ENCODE measurements at regions not wholly inside any gene's neighbourhood (a gene's known extent, or its start where the extent isn't known, plus 50 kb on each side); places are given as distances from the start of the nearest gene placed in this dataset.

- TF ChIP-seq, protein P1, sequence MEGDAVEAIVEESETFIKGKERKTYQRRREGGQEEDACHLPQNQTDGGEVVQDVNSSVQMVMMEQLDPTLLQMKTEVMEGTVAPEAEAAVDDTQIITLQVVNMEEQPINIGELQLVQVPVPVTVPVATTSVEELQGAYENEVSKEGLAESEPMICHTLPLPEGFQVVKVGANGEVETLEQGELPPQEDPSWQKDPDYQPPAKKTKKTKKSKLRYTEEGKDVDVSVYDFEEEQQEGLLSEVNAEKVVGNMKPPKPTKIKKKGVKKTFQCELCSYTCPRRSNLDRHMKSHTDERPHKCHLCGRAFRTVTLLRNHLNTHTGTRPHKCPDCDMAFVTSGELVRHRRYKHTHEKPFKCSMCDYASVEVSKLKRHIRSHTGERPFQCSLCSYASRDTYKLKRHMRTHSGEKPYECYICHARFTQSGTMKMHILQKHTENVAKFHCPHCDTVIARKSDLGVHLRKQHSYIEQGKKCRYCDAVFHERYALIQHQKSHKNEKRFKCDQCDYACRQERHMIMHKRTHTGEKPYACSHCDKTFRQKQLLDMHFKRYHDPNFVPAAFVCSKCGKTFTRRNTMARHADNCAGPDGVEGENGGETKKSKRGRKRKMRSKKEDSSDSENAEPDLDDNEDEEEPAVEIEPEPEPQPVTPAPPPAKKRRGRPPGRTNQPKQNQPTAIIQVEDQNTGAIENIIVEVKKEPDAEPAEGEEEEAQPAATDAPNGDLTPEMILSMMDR (IDR thresholded peaks at IDR 0.05; ENCODE audit: low read depth, low read length): no peak
- DNase-seq (ENCODE audit: low read depth, low spot score): no peak
- no peak overlapping the region for H3K4me3 ChIP-seq (ENCODE audit: low read depth, low read length)
- in situ Hi-C loops (cut with HindIII; ENCODE audit: low sequenced_read_pairs): no loop called here
Measured at GRCh38 chr5:21199087-21199486, 1211.1 kb upstream of the CDH18 start.

- TF ChIP-seq, protein P1 (IDR thresholded peaks at IDR 0.05; ENCODE audit: low read depth, low read length): no peak
- no peak overlapping the region for H3K4me3 ChIP-seq (ENCODE audit: low read depth, low read length)
- in situ Hi-C loops (cut with HindIII; ENCODE audit: low sequenced_read_pairs): no loop called here
- DNase-seq (ENCODE audit: low read depth, low spot score): peak; percentile 13
Measured at GRCh38 chr5:21195145-21195544, 1207.1 kb upstream of the CDH18 start.

DNA sequence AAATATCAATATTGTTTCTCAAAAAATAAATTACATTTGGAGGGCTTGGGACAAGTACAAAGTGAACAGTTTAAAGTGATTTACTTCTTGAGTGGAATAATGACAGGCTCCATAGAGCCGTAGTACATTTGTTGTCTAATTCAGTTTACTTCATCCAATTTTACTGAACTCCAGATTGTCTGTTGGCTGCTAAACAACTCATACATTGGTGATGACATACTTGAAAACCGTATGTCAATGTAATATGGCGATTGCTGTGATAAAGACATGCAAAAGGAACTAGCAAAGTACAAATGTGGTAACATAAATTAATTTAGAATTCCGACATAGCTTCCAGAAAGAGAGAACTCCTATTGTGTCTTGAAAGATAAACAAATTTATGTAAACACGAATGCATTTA lies 1197.5 kb upstream of the CDH18 start:
- H3K4me3 ChIP-seq (ENCODE audit: low read depth, low read length): no peak overlapping the region
- in situ Hi-C loops (cut with HindIII; ENCODE audit: low sequenced_read_pairs): no loop called here
- TF ChIP-seq, protein P1 (IDR thresholded peaks at IDR 0.05; ENCODE audit: low read depth, low read length): no peak
- no peak for DNase-seq (ENCODE audit: low read depth, low spot score)

GRCh38 chr5:21184581-21184980 lies 1196.6 kb upstream of the CDH18 start:
- no peak for DNase-seq (ENCODE audit: low read depth, low spot score)
- TF ChIP-seq, protein P1 (IDR thresholded peaks at IDR 0.05; ENCODE audit: low read depth, low read length): no peak
- in situ Hi-C loops (cut with HindIII; ENCODE audit: low sequenced_read_pairs): no loop called here
- H3K4me3 ChIP-seq (ENCODE audit: low read depth, low read length): no peak overlapping the region

- no peak overlapping the region for H3K4me3 ChIP-seq (ENCODE audit: low read depth, low read length)
- TF ChIP-seq, protein P1 (IDR thresholded peaks at IDR 0.05; ENCODE audit: low read depth, low read length): no peak
- no peak for DNase-seq (ENCODE audit: low read depth, low spot score)
- in situ Hi-C loops (cut with HindIII; ENCODE audit: low sequenced_read_pairs): no loop called here
Measured at GRCh38 chr5:21181609-21182125, 1193.7 kb upstream of the CDH18 start.

DNA sequence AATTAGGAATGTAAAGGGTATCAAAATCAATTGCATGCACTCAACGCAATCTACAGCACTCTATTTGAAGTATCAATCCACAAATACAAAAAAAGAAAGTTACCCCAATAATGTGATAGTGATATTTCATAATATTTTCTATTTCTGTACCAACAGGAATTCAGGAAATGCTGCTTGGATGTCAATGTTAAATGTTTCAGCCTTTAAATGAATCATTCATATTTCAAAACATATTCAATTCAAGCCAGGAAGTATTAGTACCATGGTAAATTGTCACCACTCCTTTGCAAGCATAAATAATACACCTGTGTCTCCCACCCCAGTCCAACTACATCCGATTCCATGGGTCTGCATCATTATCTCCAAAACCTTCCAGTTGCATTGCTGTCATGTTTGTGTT lies 1185.5 kb upstream of the CDH18 start:
- DNase-seq (ENCODE audit: low read depth, low spot score): no peak
- in situ Hi-C loops (cut with HindIII; ENCODE audit: low sequenced_read_pairs): no loop called here
- TF ChIP-seq, protein P1 (IDR thresholded peaks at IDR 0.05; ENCODE audit: low read depth, low read length): no peak
- no peak overlapping the region for H3K4me3 ChIP-seq (ENCODE audit: low read depth, low read length)

- no peak for DNase-seq (ENCODE audit: low read depth, low spot score)
- H3K4me3 ChIP-seq (ENCODE audit: low read depth, low read length): no peak overlapping the region
- in situ Hi-C loops (cut with HindIII; ENCODE audit: low sequenced_read_pairs): no loop called here
- TF ChIP-seq, protein P1 (IDR thresholded peaks at IDR 0.05; ENCODE audit: low read depth, low read length): no peak
Measured at GRCh38 chr5:21173036-21173435, 1185.0 kb upstream of the CDH18 start.
